A549 (cell line): ENCODE measurements at regions not wholly inside any gene's neighbourhood (a gene's known extent, or its start where the extent isn't known, plus 50 kb on each side); places are given as distances from the start of the nearest gene placed in this dataset.

Source experiments
- ATAC-seq, 2 experiments: fragments of 200-7000 bp in 1 of 2; fragments of >200 bp in 1 of 2; cut with Nextera tagmentation in 1 of 2; cut with Tn5 transposase in 1 of 2; 3 replicates each; pipeline versions ENCODE4 v1.8.0 to v1.9.1; 2018 to 2020; ENCODE audit warnings: mild to moderate bottlenecking in 1 of 2, moderate library complexity in 1 of 2
- CTCF ChIA-PET: fragments of 300-600 bp; sonication (Branson Sonifier 250); formaldehyde crosslinking; extraction: SDS; loops from one replicate; lab custom pipeline; 2021; ENCODE audit warnings: antibody characterized with exemption, inconsistent platforms; lab: Yijun Ruan, JAX
- POLR2A ChIA-PET: fragments of 350-600 bp; formaldehyde crosslinking; extraction: SDS; loops from one replicate; lab custom pipeline; 2021; ENCODE audit warnings: antibody characterized with exemption, inconsistent platforms; lab: Yijun Ruan, JAX
- DNase-seq, 2 experiments: peaks; one replicate each; pipeline versions ENCODE4 v3.0.0 to v3.0.0-alpha.2; 2011 to 2016; ENCODE audit warnings: low read depth in 1 of 2, low spot score in 1 of 2
- FAIRE-seq: peaks from 2 replicates; lab custom pipeline; 2011; peaks lifted over from hg19 to GRCh38; lab: Jason Lieb, UNC
- H3K27ac ChIP-seq, 2 experiments: fragments of >200 bp; sonication (Bioruptor Twin); formaldehyde crosslinking; 3 replicates each; pipeline ENCODE4 v1.5.1; 2016 to 2017
- H3K4me1 ChIP-seq: fragments of >200 bp; sonication (Bioruptor Twin); formaldehyde crosslinking; 3 replicates; pipeline ENCODE4 v1.6.1; 2016
- H3K4me2 ChIP-seq: fragments of >200 bp; sonication (Bioruptor Twin); formaldehyde crosslinking; 3 replicates; pipeline ENCODE4 v1.6.1; 2016
- H3K4me3 ChIP-seq: fragments of >200 bp; sonication (Bioruptor Twin); formaldehyde crosslinking; 3 replicates; pipeline ENCODE4 v1.5.1; 2016
- H3K9me3 ChIP-seq: fragments of >200 bp; sonication (Bioruptor Twin); formaldehyde crosslinking; 3 replicates; pipeline ENCODE4 v1.6.1; 2016
- BHLHE40 ChIP-seq: IDR thresholded peaks from 2 replicates; pipeline ENCODE4 v1.6.1; 2012; ENCODE audit warnings: low read depth, low read length, inconsistent platforms
- CBX8 ChIP-seq: fragments of 200-600 bp; sonication (generic); IDR thresholded peaks from 2 replicates; pipeline ENCODE4 v1.6.1; 2016
- CTCF ChIP-seq: fragments of >200 bp; sonication (Bioruptor Twin); formaldehyde crosslinking; IDR thresholded peaks from 3 replicates; pipeline ENCODE4 v1.5.1; 2016
- EHF ChIP-seq: fragments of 250-450 bp; sonication (Bioruptor Pico); IDR thresholded peaks from 2 replicates; pipeline ENCODE4 v1.5.0; 2020; ENCODE audit warnings: mild to moderate bottlenecking
- ELK1 ChIP-seq: fragments of 150-350 bp; IDR thresholded peaks from 2 replicates; pipeline ENCODE4 v1.6.1; 2014; ENCODE audit warnings: low read depth, mild to moderate bottlenecking, low read length
- FOXS1 ChIP-seq: fragments of 250-450 bp; sonication (Bioruptor Pico); IDR thresholded peaks from 2 replicates; pipeline ENCODE4 v1.5.0; 2020; ENCODE audit warnings: mild to moderate bottlenecking, moderate library complexity
- HES2 ChIP-seq: fragments of >200 bp; sonication (Bioruptor Twin); formaldehyde crosslinking; IDR thresholded peaks from 2 replicates; pipeline ENCODE4 v1.6.1; 2016
- HMGXB4 ChIP-seq: fragments of 250-450 bp; sonication (Bioruptor Pico); IDR thresholded peaks from 2 replicates; pipeline ENCODE4 v1.5.0; 2021; ENCODE audit warnings: mild to moderate bottlenecking, moderate library complexity, borderline replicate concordance
- JUN ChIP-seq, 2 experiments: fragments of >200 bp; sonication (Bioruptor Twin); formaldehyde crosslinking; IDR thresholded peaks; 2 replicates in 1 of 2; 3 replicates in 1 of 2; pipeline ENCODE4 v1.6.1; 2016 to 2017
- JUNB ChIP-seq: fragments of >200 bp; sonication (Bioruptor Twin); formaldehyde crosslinking; IDR thresholded peaks from 2 replicates; pipeline ENCODE4 v1.6.1; 2016
- MAFK ChIP-seq: fragments of 450-650 bp; IDR thresholded peaks from 2 replicates; pipeline ENCODE4 v1.6.1; 2014; ENCODE audit not compliant: partially characterized antibody
- MAZ ChIP-seq: fragments of 150-350 bp; IDR thresholded peaks from 2 replicates; pipeline ENCODE4 v1.6.1; 2014; ENCODE audit warnings: antibody characterized with exemption, low read depth, low read length, borderline replicate concordance
- PBX3 ChIP-seq: IDR thresholded peaks from 2 replicates; pipeline ENCODE4 v1.6.1; 2012
- POLR2A ChIP-seq: IDR thresholded peaks from 2 replicates; pipeline ENCODE4 v1.6.1; 2012; ENCODE audit warnings: mild to moderate bottlenecking, low read length
- POLR2AphosphoS2 ChIP-seq: conservative IDR thresholded peaks from 2 replicates; pipeline ENCODE4 v1.6.1; 2012; ENCODE audit warnings: low read length, improper control_type of control experiment, inconsistent platforms
- RARB ChIP-seq: fragments of 250-450 bp; sonication (Bioruptor Pico); IDR thresholded peaks from 2 replicates; pipeline ENCODE4 v1.8.0; 2021; ENCODE audit warnings: mild to moderate bottlenecking, moderate library complexity
- REST ChIP-seq: fragments of 200-600 bp; sonication (generic); IDR thresholded peaks from 2 replicates; pipeline ENCODE4 v1.6.1; 2016; ENCODE audit warnings: antibody characterized with exemption, mild to moderate bottlenecking, moderate library complexity
- TP53 ChIP-seq: fragments of 250-450 bp; sonication (Bioruptor Pico); IDR thresholded peaks from 2 replicates; pipeline ENCODE4 v1.5.0; 2021; ENCODE audit warnings: mild to moderate bottlenecking, moderate library complexity
- USF2 ChIP-seq: fragments of 450-650 bp; IDR thresholded peaks from 2 replicates; pipeline ENCODE4 v1.6.1; 2014; ENCODE audit warnings: antibody characterized with exemption
- ZNF302 ChIP-seq: fragments of 250-450 bp; sonication (Bioruptor Pico); IDR thresholded peaks from 2 replicates; pipeline ENCODE4 v1.9.0; 2021; ENCODE audit warnings: inconsistent platforms, mild to moderate bottlenecking, moderate library complexity
- WGBS: methylation state at CpG from one replicate; pipeline ENCODE4 v1.1.6; 2017; ENCODE audit errors: missing lambda C conversion rate; 5-methylcytosine and 5-hydroxymethylcytosine counted together

GRCh38 chr6:140346428-140346827 is 972.0 kb upstream of the CITED2 start:
- ChIA-PET CTCF (no interaction called here), POLR2A (no interaction called here)
- H3K4me1 ChIP-seq, result no peaks in the 10 kb centered on the region
- no peak for DNase-seq
- H3K4me3 ChIP-seq, result no peak overlapping the region
- ATAC-seq, result no peak
- TF ChIP-seq BHLHE40 (no peak), FOXS1 (no peak), RARB (CRISPR knock-in tag) (no peak), REST (no peak), MAZ (no peak), CBX8 (no peak), TP53 (CRISPR knock-in tag) (no peak)
- no peaks in the 10 kb centered on the region; the same call in 2 of the 3 replicates for H3K9me3 ChIP-seq
- no peak overlapping the region for H3K27ac ChIP-seq
- no peak overlapping the region for H3K4me2 ChIP-seq
- FAIRE-seq, result no peak
- WGBS, result 48% methylated on average over 5 of the region's 5 CpGs

GRCh38 chr6:140345935-140346334 is 971.5 kb upstream of the CITED2 start:
- TF ChIP-seq FOXS1 (no peak), USF2 (no peak), CTCF (no peak), MAFK (no peak), POLR2A (no peak)
- Histone ChIP-seq H3K4me1 (no peaks in the 10 kb centered on the region), H3K4me3 (no peak overlapping the region), H3K4me2 (no peak overlapping the region), H3K9me3 (no peaks in the 10 kb centered on the region; the same call in 2 of the 3 replicates), H3K27ac (no peak overlapping the region)
- DNase-seq (no peak), FAIRE-seq (no peak), ATAC-seq (no peak)
- CTCF ChIA-PET, result no interaction called here
- 32% methylated on average over 3 of the region's 3 CpGs for WGBS
- POLR2A ChIA-PET, result no interaction called here

- FAIRE-seq, result no peak
- Histone ChIP-seq H3K4me2 (no peak overlapping the region), H3K27ac (no peak overlapping the region), H3K4me3 (no peak overlapping the region), H3K4me1 (no peaks in the 10 kb centered on the region), H3K9me3 (no peaks in the 10 kb centered on the region; the same call in 2 of the 3 replicates)
- WGBS, result 84% methylated on average over 1 of the region's 1 CpG
- ChIA-PET POLR2A (no interaction called here), CTCF (no interaction called here)
- DNase-seq, result peak in 1 of 2 experiments; percentile 1
- TF ChIP-seq MAFK, result no peak
- ATAC-seq, result no peak
Observed at GRCh38 chr6:140344142-140344913, 969.9 kb upstream of the CITED2 start.

GRCh38 chr6:140343128-140343527 is 968.7 kb upstream of the CITED2 start:
- no peak overlapping the region for H3K4me3 ChIP-seq
- no peak overlapping the region for H3K4me2 ChIP-seq
- no peak for ATAC-seq
- ChIA-PET CTCF (no interaction called here), POLR2A (no interaction called here)
- no peak overlapping the region for H3K27ac ChIP-seq
- FAIRE-seq, result no peak
- DNase-seq, result no peak
- WGBS, result 43% methylated on average over 2 of the region's 2 CpGs
- no peaks in the 10 kb centered on the region for H3K4me1 ChIP-seq
- no peaks in the 10 kb centered on the region; the same call in 2 of the 3 replicates for H3K9me3 ChIP-seq
- TF ChIP-seq PBX3 (no peak), EHF (CRISPR knock-in tag) (no peak), JUN (IDR thresholded peaks at IDR 0.05) (no peak), ZNF302 (CRISPR knock-in tag) (no peak), HMGXB4 (no peak), HES2 (no peak), ELK1 (no peak), JUNB (no peak), POLR2AphosphoS2 (no peak)
